HG02588 (cell line): ENCODE measurements at regions not wholly inside any gene's neighbourhood (a gene's known extent, or its start where the extent isn't known, plus 50 kb on each side); places are given as distances from the start of the nearest gene placed in this dataset.

Experiments
- ATAC-seq: cut with Tn5 transposase; IDR thresholded peaks from one replicate; pipeline ENCODE4 v1.9.1; 2021; ENCODE audit warnings: mild to moderate bottlenecking, moderate library complexity; ENCODE audit not compliant: unreplicated experiment

DNA sequence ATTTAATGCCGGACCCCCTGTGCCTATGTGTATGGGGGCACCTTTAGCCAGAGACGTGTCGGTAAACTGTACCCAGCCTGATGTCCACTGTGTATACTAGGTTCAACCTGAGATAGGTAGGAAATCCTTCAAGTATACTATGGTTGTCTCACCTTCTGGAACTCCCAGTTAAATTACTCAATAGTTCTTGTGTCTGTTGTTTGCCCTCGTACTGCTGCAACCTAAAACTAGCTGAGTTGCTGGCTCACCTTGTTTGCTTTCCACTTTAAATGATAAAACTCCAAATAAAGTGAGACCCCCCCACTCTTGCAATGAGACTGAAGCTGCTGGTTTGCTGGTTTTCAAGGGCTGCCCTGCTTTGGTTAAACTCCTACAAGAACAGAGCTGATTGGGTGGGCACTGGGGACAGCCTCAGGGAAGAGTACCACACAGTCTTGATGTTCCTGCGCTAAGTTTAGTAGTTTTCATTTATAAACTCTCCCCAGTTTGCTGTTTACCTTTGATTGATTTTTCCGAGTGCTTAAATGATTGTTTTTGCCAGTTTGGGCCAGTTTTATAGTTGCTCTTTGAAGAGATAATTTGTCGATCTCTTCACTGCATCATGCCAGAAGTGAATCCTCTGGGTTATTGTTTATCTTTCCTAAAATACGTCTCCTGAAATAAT lies 1281.8 kb upstream of the MAP3K7 start:
- no peak for ATAC-seq

DNA sequence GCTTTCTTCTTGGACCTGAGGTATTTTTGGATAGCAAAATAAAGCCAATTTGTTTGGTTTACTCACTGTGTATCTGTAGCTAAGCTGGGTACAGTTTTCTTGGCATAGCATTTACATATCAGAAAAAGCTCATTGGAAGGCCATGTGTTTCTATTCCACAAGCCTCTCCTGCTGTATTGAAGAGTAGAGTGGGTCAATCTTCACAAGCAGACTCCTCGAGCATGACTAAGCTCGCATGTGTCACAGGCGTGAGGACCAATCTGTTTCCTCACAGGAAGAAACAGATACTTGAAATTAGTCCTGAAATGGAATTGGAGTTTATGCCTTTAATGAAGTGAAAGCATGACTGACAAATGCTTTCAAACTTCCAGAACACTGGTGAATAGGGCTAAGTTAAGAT lies 1279.0 kb upstream of the MAP3K7 start:
- no peak for ATAC-seq

DNA sequence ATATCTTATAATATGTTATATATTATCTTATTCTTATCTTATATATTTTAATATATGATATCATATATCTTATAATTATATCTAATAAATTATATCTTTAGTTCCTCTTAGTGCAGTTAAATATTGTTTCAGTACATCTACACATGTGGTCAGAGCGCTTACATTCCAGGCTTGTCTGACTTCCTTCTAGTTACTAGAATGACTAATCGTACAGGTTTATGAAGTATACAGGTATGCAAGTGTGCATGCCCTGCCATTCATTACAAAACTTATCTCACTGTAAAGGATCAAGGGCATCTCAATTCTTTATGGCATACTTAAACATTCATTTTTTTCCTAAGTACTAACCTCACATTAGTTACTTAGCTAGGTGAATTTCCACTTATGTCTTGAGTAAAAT lies 1278.0 kb upstream of the MAP3K7 start:
- no peak for ATAC-seq

DNA sequence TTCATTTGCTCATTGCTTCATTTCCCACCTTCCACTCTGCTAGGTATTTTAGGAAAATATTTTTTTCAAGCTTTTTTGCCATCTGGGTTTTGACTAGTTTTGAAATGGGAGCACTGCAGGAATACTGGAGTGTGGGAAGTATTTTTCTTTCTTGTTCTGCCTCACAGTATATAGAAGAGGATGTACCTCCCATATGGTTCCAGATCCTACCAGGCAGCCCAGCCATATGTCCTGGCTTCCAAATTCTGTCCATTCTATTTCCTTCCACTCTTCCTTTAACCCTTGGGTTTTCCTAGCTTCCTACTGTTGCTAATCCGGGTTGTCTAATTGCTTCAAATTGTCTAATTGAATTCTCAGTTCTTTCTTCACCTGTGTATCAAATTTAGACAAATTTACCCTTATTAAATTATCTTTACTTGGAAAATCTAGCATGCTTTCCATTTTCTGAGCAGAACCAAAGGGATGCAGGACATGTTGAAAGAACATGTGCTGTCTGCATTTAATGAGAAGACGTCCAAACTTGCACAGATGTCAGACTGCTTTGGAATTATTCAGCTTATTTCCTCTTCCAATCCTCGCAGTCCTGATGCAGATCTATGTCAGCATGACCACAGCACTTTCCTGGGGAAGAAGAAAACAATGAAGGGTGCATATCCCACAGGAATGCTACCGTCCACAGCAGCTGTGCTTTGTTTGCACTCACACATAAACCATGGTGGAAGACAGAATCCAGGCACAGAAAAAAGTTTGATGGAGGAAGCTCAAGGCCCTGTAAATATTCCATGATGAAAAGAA lies 1273.9 kb upstream of the MAP3K7 start:
- no peak for ATAC-seq

DNA sequence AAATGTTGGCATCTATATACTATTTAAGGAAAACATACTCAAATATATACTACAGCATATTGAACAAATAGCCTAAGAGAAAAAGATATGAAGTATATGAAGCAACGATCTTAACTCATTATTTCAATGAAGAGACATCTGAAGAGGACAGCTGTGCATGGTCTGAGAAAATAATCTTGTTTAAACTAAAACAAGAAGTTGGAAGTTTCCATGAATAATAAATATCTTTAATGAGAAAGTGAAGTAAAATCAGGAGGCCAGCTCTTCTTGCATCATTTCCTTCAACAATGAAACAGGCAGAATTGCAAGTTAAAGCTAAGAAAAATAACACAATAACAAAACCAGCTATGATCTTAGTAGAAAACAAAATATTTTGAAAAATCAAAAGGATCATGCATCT lies 1265.4 kb upstream of the MAP3K7 start:
- no peak for ATAC-seq

DNA sequence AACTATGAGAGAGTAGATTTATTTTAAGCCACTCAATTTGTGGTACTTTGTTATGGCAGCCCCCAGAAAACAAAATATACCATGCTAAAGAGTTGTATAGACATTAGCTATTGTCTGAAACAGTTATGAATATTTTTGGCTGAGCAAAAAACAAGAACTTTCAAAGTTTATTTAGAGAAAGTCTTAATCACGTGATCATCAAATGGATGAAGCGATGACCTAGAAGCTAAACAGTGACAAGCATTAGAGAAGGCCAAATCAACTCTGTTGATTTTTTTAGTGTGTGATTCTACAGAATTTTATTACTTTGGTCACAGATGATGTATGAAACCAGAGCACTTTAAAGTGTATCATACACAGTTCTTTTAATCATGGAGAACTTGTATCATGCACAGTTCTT lies 1247.9 kb upstream of the MAP3K7 start:
- ATAC-seq, result no peak

DNA sequence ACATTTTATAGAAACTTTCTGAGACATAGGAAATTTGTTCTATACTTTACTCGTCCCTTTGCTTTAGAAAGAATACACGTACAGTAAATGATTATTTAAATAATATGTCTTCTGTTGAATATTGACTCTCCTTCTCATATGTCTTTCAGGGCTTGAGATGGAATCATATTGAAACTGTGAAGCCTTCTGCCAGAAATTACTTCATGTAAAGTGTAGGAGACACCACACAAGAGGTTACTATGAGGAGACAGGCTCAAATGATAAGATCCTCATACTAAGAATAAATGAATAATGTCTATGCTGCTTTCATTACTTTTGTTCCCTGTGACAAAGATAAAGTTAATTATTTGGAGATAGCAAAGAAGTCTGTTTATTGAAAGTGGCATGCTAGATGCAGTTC lies 1240.3 kb upstream of the MAP3K7 start:
- ATAC-seq, result no peak

DNA sequence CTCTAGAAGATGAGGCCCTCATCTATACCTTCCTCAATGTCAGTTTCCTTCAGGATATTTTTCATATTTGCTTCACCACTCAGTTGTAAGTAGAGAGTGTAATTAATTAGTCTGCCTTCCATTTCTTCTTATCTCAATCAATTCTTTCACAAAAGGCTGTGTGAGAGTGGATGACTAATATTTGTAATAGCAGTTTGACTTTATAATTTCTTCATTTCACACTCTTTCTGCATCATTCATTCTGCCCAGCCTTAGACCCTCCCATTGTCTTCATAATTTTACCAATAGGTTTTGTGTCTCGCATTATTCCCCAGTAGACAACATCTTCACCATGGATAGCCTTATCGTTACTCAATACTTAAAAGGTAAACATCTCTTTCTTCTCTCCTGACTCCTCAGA lies 1239.3 kb upstream of the MAP3K7 start:
- ATAC-seq, result no peak

DNA sequence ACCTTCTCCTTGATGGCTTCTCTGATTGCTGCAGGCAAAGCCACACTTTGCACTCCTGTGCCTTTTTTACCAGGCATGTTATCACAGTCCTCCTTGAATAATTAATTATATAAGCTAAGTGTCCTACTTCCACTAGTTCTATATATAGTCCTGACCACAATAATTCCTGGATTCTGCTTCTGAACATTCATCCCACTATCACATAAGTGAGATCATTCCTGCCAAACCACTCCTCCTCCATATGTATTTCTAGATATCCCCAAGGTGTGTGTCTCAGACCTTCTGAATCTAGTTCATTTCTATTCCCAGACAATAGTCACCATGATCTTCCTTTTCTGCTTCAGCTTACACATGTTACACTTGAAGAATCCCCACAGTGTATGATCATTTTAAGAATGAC lies 1237.5 kb upstream of the MAP3K7 start:
- ATAC-seq, result no peak

DNA sequence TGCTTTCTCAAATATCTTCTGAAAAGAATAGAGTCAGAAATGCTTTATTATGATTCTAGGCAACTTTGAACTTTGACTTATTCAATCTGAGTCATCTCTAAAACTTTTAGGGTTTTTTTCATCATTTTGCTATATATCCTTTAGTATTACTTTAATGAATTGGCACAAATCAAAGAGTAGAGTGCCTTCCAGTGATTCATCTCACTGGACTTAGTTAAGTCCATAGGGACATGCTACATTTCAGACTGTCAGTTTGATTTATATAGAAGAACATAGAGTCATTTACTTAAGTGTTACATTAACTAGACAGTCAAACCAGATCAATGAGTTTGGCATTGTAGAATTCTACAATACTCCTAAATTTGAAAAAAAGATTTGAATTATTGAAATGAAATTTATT lies 1235.7 kb upstream of the MAP3K7 start:
- no peak for ATAC-seq

DNA sequence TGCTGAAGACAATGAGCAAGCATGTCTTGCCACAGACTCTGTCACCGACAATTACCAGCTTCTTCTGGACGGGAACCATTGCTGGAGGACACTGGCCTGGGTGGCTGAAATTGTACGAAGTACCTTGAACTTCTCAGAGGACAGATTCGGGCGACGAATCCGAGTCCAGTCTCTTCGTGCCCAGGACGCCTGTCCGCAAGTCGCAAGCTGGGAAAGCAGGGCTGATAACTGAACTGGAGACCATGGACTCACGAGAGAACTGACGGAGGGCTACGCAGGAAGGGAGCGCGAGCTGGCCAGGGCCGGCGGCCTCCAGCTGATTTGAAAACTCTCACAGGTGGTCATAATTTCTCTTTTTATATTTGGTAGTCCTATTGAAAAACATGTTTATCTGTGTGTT lies 1229.5 kb upstream of the MAP3K7 start:
- no peak for ATAC-seq

DNA sequence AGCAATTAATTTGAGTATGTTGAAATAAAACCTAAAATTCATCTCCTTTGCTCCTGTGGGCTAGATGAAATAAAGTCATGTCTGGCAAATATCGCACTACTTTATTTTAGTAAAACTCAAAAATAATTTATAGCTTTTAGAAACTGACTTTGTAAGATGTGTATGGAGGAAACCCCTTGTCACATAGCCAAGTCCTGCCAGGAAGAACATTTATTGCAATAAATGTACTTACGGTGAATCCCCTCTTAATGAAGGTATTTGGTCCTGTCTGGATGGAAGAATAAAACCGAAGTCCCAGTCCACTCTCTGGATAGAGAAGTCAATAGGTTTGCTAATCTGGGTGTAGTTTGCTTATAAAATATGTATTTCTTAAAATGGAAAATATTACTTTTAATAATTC lies 1226.8 kb upstream of the MAP3K7 start:
- no peak for ATAC-seq

DNA sequence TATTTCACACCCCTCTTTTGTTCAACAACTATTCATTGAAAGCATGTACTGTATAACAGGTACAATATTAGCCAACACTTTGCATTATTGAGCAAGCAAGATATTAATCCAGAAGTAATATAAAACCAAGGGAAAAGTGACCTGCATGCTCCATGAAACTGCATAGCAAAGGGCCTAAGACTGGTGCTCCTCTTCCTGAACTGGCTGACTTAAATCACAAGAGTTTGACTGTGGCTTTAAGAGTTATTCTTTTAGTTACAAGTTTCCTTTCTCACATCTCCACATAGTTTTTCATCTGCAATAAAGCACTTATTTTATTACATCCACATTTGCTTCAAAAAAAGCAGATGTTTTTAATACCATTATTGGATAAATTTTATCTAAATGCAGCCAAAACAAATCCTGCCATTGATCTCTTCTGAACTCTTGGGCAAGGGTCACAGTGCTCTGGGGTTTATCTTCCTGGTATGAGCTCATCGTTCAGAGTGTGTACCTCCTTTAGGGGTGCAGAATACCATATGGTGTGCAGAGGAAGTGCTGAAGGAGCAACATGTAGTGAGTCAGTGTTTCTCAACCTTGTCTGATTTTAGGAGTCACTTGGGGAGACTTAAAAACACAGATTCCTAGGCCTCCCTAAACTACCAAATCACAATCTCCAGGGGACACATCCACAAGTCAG lies 1225.9 kb upstream of the MAP3K7 start:
- ATAC-seq, result no peak

DNA sequence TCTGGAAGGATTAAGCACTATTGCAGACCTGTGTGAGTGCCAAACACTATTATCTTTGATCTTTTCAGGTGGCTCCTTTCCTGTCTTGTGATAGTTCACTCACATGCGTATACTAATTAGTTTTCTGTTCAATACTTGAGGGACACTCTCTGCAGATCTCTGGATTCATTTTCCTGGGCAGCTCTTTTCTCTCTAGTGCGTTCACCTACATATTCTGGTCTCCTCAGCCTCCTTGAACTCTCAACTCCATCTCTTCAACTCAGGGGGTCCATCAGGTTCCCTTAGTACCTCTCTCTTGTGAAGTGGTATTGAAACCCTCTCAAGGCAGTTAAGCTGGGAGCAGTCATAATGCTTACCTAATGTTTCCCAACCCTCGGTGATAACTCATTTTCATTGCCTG lies 1218.1 kb upstream of the MAP3K7 start:
- no peak for ATAC-seq

DNA sequence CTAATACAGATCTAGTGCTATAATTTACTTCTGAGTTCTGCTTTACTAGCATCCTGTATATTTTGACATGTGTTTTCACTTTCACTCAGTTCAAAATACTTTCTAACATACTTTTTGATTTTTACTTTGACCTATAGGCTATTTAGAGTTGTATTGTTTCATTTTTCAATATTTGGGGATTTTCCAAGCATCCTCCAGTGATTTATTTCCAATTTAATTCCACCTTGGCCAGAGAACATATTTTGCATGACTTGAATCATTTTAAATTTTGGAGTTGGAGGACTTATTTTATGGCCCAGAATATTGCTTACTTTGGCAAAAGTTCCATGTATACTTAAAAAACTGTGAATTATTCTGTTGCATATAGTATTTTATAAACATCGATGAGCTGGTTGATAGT lies 1215.6 kb upstream of the MAP3K7 start:
- ATAC-seq, result no peak

DNA sequence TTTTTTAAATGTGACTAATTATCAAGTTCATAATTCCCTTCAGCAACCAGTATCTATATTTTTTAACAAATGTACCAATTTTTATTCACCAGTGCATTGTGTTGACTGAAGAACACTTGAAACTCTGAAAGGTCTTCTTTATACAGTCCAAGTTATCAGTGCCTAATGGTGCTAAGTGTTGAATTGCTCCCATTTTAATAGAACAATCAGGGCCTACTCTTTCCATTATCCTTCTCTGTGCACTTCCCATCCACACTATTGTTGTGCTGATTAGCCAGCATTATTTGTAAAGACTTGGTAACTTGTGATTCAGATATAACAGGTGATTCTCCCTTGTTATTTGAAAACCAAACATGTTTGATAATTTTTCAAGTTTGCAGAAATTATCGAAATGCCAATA lies 1209.7 kb upstream of the MAP3K7 start:
- ATAC-seq, result no peak

DNA sequence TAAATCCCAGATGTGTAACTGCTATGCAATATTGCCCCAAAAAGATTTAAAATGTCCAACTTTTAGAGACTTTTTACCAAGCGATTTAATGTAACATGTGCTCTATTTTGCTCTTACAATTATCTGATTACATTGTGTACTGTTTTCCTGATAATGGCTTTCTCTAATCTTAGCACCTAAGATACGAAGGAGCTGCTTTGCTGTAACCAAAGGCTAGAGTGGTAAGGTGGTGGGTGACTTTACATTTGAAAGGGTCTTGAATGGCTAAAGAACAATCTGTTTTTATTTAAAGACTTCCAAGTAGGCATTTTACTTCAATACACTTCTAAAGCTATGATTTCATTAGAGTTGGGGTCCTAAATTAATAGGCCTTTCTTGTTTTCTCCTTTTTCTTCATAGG lies 1201.6 kb upstream of the MAP3K7 start:
- ATAC-seq, result no peak

DNA sequence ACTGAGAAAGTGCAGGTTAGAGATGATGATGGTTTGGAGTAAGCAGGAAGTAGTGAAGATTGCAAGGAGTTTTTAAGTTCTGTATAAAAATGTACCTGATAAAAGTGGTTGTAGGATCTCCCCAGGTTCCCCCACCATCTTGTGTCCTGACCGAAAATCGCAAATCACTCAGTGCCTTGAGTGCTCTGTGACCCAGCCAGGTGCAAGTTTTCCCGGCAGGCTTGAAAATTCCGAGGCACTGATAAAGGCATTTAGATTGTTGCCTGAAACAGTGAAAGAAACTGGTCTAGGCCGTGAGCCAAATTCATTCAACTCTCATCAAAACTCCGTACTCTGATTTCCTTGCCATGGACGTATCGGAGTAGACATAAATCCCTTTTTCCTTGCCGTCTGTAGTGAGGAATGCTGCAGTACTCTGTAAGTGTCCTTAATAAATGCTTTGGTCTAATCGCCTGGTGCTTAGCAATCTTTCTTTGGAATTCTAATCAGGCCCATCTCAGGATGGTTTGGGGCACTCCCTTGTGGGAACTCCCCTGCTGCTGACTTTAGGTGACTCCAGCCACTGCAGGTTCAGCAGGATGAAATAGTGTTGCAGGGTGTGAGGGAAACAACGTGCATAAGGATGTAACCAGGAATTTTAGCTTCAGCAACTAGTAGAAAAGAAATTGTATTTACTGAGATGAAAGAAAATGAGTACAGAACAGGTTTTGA lies 1199.8 kb upstream of the MAP3K7 start:
- no peak for ATAC-seq

DNA sequence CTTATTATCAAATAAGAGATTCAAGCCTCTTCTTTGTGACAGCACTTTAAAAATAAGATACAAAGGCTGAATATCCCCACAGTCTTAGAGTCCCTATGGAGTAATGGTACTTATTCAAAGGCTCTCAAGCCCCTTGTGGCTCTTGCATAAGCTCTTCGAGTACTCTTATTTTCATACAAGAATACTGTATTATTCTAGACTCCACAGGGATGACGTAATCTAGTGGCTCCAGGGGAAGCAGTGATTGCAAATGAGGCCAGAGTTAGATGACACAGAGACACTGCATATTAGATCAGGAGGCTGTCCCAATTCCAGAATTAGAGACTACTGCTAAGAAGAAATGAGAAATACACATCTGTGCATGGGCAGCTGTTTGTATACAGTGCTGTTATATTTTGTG lies 1195.9 kb upstream of the MAP3K7 start:
- no peak for ATAC-seq

DNA sequence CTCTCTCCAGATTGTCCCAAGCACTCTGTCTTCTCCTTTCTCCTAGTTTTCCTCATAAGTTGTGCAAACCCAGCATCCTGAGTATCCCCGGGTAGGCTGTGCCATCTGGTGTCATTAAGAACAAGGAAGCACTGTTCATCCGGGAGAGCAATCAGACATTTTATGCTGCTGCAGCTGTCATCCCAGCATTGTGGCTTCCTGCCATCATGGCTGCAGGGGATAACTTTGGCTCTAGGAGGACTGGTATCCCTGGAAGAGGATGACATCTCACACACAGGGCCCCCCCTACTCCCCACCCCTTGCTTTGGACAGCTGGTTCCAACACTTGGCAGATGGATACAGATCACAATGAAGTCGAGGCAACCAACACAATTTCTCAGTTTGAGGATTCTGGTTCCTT lies 1195.1 kb upstream of the MAP3K7 start:
- no peak for ATAC-seq

DNA sequence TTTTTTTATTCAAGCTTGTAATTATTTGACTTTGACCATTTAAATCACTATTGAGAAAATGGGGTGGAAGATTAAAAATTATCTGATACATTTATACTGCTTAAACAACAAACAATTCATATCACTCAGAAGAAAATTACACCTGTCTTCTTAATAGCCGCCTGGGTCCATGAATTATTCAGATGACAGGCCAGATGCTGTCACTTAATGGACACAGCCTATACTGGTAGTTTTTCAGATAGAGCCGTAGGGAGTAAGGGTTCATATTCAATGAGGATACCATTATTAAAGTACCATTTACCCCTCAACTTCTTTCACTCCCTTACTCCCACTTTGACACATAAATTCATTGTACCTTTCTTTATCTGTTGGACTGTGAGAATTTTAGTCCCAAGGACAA lies 1193.4 kb upstream of the MAP3K7 start:
- ATAC-seq, result no peak

DNA sequence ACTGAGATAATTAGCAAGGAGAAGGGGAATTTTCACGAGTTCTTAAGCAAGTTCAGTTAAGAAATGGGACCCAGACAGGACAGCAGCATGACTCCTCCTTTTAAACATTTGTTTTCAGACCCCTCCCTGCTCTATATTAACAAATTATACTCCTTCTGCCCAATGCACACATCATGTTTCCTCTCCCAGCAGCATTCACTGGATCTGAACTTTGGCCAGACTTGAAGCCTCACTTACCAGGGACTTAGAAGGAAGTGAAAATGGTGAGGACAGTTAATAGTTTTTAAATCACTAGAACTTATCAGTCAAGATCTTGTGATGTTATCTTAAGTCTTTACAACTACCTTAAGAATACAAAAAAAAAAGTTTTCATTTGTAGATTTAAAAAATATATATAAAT lies 1174.7 kb upstream of the MAP3K7 start:
- ATAC-seq, result no peak
